ENCODE measurements at regions not wholly inside any gene's neighbourhood (a gene's known extent, or its start where the extent isn't known, plus 50 kb on each side); places are given as distances from the start of the nearest gene placed in this dataset.

DNA sequence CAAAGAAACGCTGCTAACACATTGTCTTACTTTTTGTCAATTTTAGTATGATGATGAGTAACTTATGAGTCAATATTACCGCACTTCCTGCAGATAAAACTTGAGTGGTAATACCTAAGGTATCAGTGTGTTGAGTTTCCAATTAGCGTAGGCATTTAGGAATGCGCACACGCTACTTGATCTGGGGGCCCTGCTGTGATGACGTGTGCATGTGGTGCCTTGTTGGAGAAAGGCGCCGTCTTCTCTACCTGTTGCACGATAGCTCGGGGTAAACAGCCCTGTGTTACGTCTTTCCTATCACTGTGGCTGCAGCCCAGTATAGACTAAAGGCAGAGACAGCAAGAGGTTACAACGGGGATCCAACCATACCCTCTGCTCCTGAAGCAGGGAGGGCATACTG, 476.8 kb upstream of the ADARB2 start:
- no peak for TF ChIP-seq ZNF274 (IDR thresholded peaks at IDR 0.05; ENCODE audit: low read depth, low read length)
- TF ChIP-seq SUZ12 (IDR thresholded peaks at IDR 0.05; ENCODE audit: extremely low read depth, insufficient read depth, insufficient read length): no peak

Data from NT2/D1 (cell line).